Endodermal cell (in vitro differentiated cells): ENCODE measurements at regions not wholly inside any gene's neighbourhood (a gene's known extent, or its start where the extent isn't known, plus 50 kb on each side); places are given as distances from the start of the nearest gene placed in this dataset.

ENCODE experiments used
- DNase-seq: peaks from one replicate; pipeline ENCODE4 v3.0.0-alpha.2; 2017
- H3K27ac ChIP-seq: 2 replicates; pipeline ENCODE4 v1.5.1; 2013; ENCODE audit warnings: mild to moderate bottlenecking, low read depth, low read length, moderate library complexity
- H3K27me3 ChIP-seq: 2 replicates; pipeline ENCODE4 v1.6.1; 2013; ENCODE audit warnings: mild to moderate bottlenecking, low read length, moderate library complexity; ENCODE audit not compliant: insufficient read depth, control insufficient read depth, poor library complexity, severe bottlenecking
- H3K36me3 ChIP-seq: 2 replicates; pipeline ENCODE4 v1.7.0; 2013; ENCODE audit warnings: mild to moderate bottlenecking, low read length, moderate library complexity; ENCODE audit not compliant: control insufficient read depth, insufficient read depth
- H3K4me1 ChIP-seq: one replicate; pipeline ENCODE4 v1.7.0; 2013; ENCODE audit warnings: low read length; ENCODE audit not compliant: control insufficient read depth, insufficient read depth
- H3K4me3 ChIP-seq: 2 replicates; pipeline ENCODE4 v1.5.1; 2013; ENCODE audit warnings: mild to moderate bottlenecking, low read length, moderate library complexity
- H3K9ac ChIP-seq: 2 replicates; pipeline ENCODE4 v1.6.1; 2013; ENCODE audit warnings: mild to moderate bottlenecking, low read length, moderate library complexity; ENCODE audit not compliant: poor library complexity, severe bottlenecking; ENCODE audit errors: extremely low read depth
- H3K9me3 ChIP-seq: 2 replicates; pipeline ENCODE4 v1.6.1; 2013; ENCODE audit warnings: mild to moderate bottlenecking, low read length, moderate library complexity; ENCODE audit not compliant: control insufficient read depth
- H3K27ac Mint-ChIP-seq: 2 replicates; pipeline ENCODE4 v1.8.0; 2020; ENCODE audit warnings: mixed read lengths
- H3K27me3 Mint-ChIP-seq: 2 replicates; pipeline ENCODE4 v1.8.0; 2021; ENCODE audit warnings: mild to moderate bottlenecking, mixed read lengths; ENCODE audit not compliant: insufficient read depth
- H3K36me3 Mint-ChIP-seq: 2 replicates; pipeline ENCODE4 v1.8.0; 2020; ENCODE audit warnings: low read depth, mixed read lengths
- H3K4me1 Mint-ChIP-seq: 2 replicates; pipeline ENCODE4 v1.8.0; 2020; ENCODE audit warnings: mixed read lengths
- H3K4me3 Mint-ChIP-seq: 2 replicates; pipeline ENCODE4 v1.8.0; 2020; ENCODE audit warnings: mild to moderate bottlenecking, moderate library complexity, mixed read lengths
- H3K9me3 Mint-ChIP-seq: 2 replicates; pipeline ENCODE4 v1.8.0; 2020; ENCODE audit warnings: mild to moderate bottlenecking, mixed read lengths
- CTCF ChIP-seq: fragments of 200-600 bp; sonication (generic); conservative IDR thresholded peaks from 2 replicates; pipeline ENCODE4 v1.5.0; 2021; ENCODE audit warnings: antibody characterized with exemption, mild to moderate bottlenecking
- WGBS, 2 experiments: methylation state at CpG; one replicate each; pipeline versions ENCODE4 v1.1.5 to v1.1.7; 2013; ENCODE audit warnings: missing lambda C conversion rate in 2 of 2, mixed read lengths in 1 of 2; ENCODE audit not compliant: insufficient coverage in 1 of 2, insufficient read length in 1 of 2; 5-methylcytosine and 5-hydroxymethylcytosine counted together

- TF ChIP-seq CTCF, result no peak
- Histone ChIP-seq H3K27me3 (no peaks in the 10 kb centered on the region), H3K36me3 (no peaks in the 10 kb centered on the region), H3K9ac (no peak overlapping the region), H3K9me3 (no peaks in the 10 kb centered on the region), H3K27ac (no peak overlapping the region), H3K4me1 (no peaks in the 10 kb centered on the region), H3K4me3 (no peak overlapping the region)
- Mint-ChIP-seq H3K27ac (no peak overlapping the region), H3K4me3 (no peak overlapping the region), H3K4me1 (no peaks in the 10 kb centered on the region), H3K9me3 (no peaks in the 10 kb centered on the region), H3K36me3 (no peaks in the 10 kb centered on the region), H3K27me3 (no peaks in the 10 kb centered on the region)
- WGBS, 2 experiments, result 88% methylated on average over 1 of the region's 2 CpGs; no CpG with 5 or more reads in 1 of the 2 experiments
- no peak for DNase-seq
Measured at GRCh38 chr11:27926486-27926885, 181.5 kb downstream of the KIF18A start.

- Mint-ChIP-seq H3K4me1 (no peaks in the 10 kb centered on the region), H3K4me3 (no peak overlapping the region), H3K36me3 (no peaks in the 10 kb centered on the region), H3K27ac (no peak overlapping the region), H3K9me3 (no peaks in the 10 kb centered on the region), H3K27me3 (no peaks in the 10 kb centered on the region)
- no peak for TF ChIP-seq CTCF
- Histone ChIP-seq H3K9ac (no peak overlapping the region), H3K27me3 (no peaks in the 10 kb centered on the region), H3K4me1 (no peaks in the 10 kb centered on the region), H3K36me3 (no peaks in the 10 kb centered on the region), H3K9me3 (no peaks in the 10 kb centered on the region), H3K27ac (no peak overlapping the region), H3K4me3 (no peak overlapping the region)
- DNase-seq, result no peak
Measured at GRCh38 chr11:27921472-27921871, 186.5 kb downstream of the KIF18A start.

- no peaks in the 10 kb centered on the region for H3K27me3 ChIP-seq
- H3K27ac ChIP-seq, result no peak overlapping the region
- H3K9ac ChIP-seq, result no peak overlapping the region
- Mint-ChIP-seq H3K4me1 (no peaks in the 10 kb centered on the region), H3K36me3 (no peaks in the 10 kb centered on the region), H3K9me3 (no peaks in the 10 kb centered on the region), H3K4me3 (no peak overlapping the region), H3K27me3 (no peaks in the 10 kb centered on the region), H3K27ac (no peak overlapping the region)
- H3K36me3 ChIP-seq, result no peaks in the 10 kb centered on the region
- WGBS, 2 experiments, result 88 to 93% methylated on average over 3 to 6 of the region's 6 CpGs
- TF ChIP-seq CTCF, result no peak
- H3K4me3 ChIP-seq, result no peak overlapping the region
- H3K9me3 ChIP-seq, result no peaks in the 10 kb centered on the region
- H3K4me1 ChIP-seq, result no peaks in the 10 kb centered on the region
- no peak for DNase-seq
Measured at GRCh38 chr11:27916541-27917100, 191.3 kb downstream of the KIF18A start.
